ENCODE measurements at regions not wholly inside any gene's neighbourhood (a gene's known extent, or its start where the extent isn't known, plus 50 kb on each side); places are given as distances from the start of the nearest gene placed in this dataset.
"Not testable (repeated sequence)": the region's sequence is repeated elsewhere in the genome, so short reads cannot be mapped to it uniquely, and the experiment has no call there.

DNA sequence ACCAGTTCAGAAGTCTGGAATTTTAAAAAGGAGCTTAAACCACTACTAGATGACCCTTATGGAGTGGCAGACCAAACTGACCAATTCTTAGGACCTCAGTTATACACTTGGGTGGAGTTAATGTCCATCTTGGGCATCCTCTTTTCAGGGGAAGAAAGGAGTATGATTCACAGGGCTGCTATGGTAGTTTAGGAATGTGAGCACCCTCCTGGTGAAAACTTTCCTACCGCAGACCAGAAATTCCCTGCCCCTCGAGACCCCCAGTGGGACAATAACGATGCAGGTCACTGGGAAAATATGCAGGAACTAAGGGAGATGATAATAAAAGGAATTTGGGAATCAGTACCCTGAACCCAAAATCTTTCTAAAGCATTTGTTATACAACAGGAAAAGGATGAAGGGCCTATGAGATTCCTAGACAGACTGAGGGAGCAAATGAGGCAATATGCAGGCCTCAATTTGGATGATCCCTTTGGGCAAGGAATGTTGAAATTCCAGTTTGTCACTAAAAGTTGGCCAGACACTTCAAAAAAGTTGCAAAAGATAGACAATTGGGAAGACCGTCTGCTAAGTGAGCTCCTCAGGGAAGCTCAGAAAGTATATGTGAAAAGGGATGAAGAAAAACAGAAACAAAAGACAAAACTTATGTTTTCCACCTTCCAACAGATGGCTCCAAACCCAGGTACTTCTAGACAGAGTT is 52.4 kb upstream of the ANKRD10 start:
- not testable (repeated sequence) for TF ChIP-seq CTCF, POLR2AphosphoS5 (IDR thresholded peaks at IDR 0.05)

Measured in gastroesophageal sphincter (tissue), 3 donors.